HS-5 (cell line): ENCODE measurements at regions not wholly inside any gene's neighbourhood (a gene's known extent, or its start where the extent isn't known, plus 50 kb on each side); places are given as distances from the start of the nearest gene placed in this dataset.

Experiments used
- DNase-seq: peaks from one replicate; pipeline ENCODE4 v3.0.0-alpha.2; 2012; ENCODE audit warnings: low read depth

DNA sequence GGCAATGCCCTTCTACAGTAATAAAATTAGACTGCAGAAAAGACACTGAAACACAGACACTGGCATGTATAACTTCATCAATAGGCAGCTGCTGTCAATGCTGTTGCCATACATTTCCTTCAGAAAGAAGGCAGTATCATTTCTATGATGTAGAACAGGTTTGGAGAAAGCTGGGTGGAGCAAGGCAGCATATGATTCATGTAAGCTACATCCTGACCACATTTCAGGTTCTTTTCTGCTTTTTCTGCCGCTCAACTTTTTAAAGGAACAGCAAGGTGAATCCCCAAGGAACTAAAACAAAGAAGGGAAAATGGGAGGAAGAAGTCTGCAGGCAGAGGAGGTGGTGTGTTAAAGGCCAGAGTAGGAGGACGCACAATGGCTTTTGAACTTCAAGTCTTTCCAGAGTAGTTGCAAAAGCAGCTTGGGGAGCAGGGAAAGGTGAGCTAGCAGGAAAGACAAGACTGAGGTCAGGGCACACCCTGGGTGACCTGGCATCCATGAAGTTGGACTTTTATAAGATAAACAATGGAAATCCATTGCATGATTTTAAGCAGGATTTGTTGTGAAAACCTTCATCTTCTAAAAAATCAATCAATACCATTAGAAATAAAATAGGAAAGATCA, 142.1 kb downstream of the MED10 start:
- no peak for DNase-seq

GRCh38 chr5:6235726-6236125, 142.6 kb downstream of the MED10 start:
- DNase-seq, result no peak

GRCh38 chr5:6228257-6229250, 149.8 kb downstream of the MED10 start:
- DNase-seq, result no peak

DNA sequence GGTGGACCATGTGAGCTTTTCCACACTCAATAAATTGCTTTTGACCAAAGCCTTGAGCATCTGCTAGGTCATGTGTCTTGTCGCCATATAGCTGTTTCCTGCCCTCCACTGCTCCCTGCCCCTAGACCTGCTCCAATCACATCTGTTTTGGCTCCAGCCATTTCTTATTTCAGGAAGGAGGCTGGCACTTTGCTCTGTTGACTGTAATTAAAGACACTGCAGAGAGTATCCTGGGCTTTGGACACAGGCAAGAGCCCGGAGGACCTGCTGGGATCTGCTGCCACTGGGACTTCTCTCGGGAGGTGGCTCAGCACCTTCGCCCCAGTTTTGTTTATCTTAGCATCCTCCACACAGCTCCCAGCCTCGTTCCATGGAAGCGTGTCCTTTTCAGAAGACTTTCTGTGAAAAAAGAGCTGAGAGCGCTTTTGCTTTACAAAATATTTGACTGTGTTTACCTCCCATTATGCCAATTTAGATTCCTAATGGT, 153.2 kb downstream of the MED10 start:
- DNase-seq, result no peak

DNA sequence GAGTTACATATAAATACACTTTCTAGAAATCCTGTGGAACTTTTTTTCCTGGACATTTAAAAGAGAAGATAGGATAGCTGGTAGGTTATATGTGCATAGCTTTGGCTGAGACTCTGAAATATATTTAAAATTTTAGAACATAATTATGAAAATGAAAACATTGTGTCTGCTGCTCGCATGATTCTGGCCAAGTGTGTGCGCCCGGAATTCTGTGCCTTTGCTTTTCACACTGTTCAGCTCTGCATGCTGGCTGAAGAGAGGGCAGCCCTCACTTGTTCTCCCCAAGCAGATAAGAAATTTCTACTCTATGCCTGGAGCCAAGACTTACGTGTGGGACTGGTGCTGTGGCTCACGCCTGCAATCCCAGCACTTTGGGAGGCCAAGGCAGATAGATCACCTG, 153.9 kb downstream of the MED10 start:
- DNase-seq, result no peak

DNA sequence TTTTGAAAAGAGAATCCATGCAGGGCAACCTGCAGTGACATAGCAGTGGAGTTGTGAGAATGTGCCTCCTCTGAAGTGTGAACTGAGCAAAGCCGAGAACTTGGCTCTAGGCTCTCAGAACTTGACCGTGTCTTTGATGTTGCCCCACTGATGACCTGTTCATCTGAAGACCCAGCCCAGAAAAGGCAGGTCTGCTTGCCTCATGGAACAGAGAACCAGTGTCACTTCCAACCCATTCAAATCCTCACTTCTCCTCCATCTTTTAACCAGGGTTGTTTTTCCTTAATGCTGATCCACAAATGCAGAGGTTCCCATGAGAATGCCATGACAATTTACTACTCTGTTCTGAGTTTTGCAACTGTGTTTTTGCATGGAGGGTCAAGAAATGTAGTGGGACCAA, 155.4 kb downstream of the MED10 start:
- no peak for DNase-seq

DNA sequence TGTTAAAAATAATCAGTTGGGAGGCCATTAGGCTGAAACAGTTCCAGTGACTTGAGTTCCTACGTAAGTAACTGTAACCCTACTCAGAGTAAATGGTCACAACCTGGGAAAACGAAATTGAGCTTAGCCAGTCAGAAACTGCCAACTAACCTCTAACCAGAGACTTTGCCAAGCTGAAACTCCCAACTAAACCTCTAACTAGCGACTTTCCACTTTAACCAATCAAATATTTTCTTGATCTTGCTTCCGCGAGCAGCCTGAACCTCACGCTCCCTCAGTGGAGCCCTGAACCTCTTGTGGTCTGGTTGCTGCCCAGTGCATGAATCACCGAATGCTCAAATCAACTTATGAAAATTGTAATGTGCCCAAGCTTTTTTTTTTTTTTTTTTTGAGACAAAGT, 156.2 kb downstream of the MED10 start:
- no peak for DNase-seq

GRCh38 chr5:6221141-6221626, 157.2 kb downstream of the MED10 start:
- no peak for DNase-seq

GRCh38 chr5:6220346-6221088, 157.8 kb downstream of the MED10 start:
- no peak for DNase-seq

DNA sequence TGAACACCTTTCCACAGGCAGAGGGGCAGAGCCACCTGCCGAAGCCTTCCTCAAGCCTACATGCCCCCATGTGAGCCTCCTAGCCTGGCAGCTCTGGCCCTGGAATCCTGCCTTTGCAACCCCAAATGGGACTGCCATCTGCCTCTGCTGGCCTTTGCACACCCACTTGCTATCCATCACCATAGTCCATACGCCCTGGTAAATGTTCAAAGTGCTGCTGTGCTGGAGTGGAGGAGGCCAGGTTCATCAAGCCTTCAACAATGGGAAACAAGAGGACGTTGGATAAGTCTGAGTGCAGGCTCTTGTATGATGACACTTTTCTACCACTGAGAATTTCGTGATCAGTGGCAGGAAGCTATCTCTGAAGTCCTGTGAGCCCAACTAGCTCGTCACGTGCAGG, 159.8 kb downstream of the MED10 start:
- no peak for DNase-seq

- no peak for DNase-seq
Measured at GRCh38 chr5:6218116-6218515, 160.2 kb downstream of the MED10 start.

DNA sequence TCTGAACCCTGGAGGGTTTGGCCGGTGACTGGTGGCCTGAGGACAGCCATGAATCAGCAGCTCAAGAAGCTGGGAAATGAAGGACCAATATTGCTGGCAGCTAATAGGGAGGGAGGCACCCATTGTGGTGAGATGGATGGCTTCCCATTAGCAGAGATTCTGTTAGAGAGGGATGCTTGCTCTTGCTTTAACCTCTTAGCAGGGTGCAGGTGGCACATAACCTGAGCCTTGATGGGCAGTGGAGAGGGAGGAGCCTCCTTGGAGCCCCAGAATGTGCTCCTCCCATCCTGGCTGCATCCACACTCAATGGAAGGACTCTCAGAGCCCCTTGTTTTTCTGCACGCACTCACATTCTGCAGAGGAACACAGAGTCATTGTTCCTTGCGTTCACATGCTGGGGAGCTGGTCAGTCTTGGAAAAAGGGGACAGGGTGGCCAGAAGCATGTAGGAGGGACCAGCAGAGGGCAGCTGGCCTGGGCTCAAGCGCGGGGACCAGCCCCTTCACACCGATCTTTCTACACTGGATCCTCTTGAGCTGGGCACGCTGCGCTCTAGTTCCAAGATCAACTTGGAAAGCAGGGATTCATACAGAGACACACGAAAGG, 161.8 kb downstream of the MED10 start:
- no peak for DNase-seq

GRCh38 chr5:6215891-6216290, 162.5 kb downstream of the MED10 start:
- no peak for DNase-seq

DNA sequence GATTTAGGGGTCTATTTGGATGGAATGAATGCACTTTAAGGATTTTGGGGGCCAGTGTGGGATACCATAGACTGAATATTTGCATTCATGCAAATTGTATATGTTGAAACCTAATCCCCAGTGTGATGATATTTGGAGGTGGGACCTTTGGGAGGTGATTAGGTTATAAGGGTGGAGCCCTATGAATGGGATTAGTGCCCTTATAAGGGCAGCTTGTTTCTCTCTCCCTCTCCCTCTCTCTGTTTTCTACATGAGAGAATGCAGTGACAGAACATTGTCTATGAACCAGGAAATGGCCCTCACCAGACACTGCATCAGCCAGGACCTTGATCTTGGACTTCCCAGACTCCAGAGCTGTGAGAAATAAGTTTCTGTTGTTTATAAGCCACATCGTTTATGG, 166.1 kb downstream of the MED10 start:
- no peak for DNase-seq

GRCh38 chr5:6206501-6206900, 171.8 kb downstream of the MED10 start:
- no peak for DNase-seq

- DNase-seq, result no peak
Measured at GRCh38 chr5:6202968-6203365, 175.4 kb downstream of the MED10 start.

- DNase-seq, result no peak
Measured at GRCh38 chr5:6202149-6202967, 176.0 kb downstream of the MED10 start.

DNA sequence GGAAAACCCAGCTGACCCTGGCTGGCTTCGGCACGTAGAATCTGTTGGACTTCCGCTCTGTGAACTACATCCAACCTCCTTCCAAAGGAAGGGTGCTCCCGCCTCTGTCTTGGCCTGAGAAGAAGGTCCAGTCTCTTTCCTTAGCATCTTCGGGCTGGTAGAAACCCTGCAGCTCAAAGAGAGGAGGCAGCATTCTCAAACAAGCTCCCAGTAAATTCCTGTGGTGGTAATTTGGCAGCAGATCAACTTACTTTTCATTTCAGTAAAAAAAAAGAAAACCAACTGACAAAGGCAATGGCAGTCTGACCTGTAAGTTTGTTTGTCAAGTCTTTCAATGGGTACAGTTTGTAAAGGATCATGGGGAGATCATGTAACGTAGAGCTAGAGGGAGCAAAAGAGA, 176.7 kb downstream of the MED10 start:
- DNase-seq, result no peak

GRCh38 chr5:6198531-6198930, 179.8 kb downstream of the MED10 start:
- no peak for DNase-seq

DNA sequence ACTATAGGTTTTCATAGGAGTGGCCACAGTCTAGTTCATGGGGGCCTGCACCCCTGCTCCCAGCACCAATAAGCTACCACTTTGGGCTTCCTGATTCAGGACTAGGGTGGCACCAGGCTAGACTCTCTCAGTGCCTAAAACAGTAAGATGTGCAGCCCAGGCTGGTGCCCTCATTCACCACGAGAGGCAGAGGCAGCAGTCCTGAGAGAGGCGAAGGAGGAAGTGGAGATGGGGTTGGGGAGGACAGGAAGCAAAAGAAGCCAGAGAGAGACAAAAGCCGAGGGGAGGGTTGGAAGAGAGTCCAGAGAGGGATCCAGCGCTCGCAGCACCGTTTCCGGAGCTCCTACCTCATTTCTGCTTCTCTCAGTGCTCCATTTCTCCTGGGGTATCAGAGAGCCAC, 180.9 kb downstream of the MED10 start:
- DNase-seq, result no peak

GRCh38 chr5:6195711-6196358, 182.5 kb downstream of the MED10 start:
- DNase-seq, result no peak
